D721Med (cell line): ENCODE measurements at regions not wholly inside any gene's neighbourhood (a gene's known extent, or its start where the extent isn't known, plus 50 kb on each side); places are given as distances from the start of the nearest gene placed in this dataset.

ENCODE experiments used
- DNase-seq: peaks from one replicate; pipeline ENCODE4 v3.0.0; 2011; ENCODE audit warnings: low spot score; ENCODE audit not compliant: insufficient read length
- FAIRE-seq: peaks from 2 replicates; lab custom pipeline; 2011; peaks lifted over from hg19 to GRCh38; lab: Jason Lieb, UNC
- TF ChIP-seq, protein P1 (sequence below): IDR thresholded peaks from 2 replicates; pipeline ENCODE4 v1.5.1; 2012; ENCODE audit warnings: mild to moderate bottlenecking, control low read depth; ENCODE audit not compliant: insufficient read depth; ENCODE audit errors: missing control alignments

DNA sequence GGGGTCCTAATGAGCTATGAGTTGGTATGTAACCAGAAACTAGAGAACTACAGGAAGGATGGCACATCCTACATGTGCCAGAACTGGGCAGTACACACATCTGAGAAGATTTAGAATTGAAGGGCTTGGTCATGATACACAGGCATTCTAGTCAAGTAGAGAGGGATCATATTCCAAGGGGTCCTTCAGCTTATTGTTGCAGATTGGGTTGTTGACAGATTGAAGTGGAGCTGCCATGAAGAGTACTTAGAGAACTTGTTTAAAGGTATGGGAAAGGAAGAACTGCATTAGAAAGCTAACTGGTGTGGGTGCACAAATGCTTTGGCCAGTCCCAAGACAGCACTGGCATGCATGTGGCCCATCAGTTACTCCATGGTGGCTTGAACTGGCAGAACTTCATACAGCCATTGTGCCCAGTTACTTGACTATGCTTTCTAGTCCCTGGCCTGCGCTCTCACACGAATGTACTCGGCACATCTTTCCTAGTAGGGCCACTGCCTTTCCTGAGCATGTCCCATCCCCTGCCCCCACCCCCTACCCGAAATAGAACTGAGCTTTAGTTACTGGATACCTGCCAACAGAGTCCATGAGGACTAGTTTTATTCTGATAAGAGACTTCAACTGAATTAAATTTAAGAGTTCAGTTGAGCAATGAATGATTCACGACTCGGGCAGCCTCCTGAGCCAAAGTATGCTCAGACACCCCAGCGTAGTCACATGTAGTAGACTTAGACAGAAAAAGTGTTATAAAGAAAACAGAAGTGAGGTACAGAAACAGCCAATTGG lies 64.0 kb downstream of the CCNG2 start:
- FAIRE-seq (no peak), DNase-seq (no peak)
- TF ChIP-seq, protein P1, sequence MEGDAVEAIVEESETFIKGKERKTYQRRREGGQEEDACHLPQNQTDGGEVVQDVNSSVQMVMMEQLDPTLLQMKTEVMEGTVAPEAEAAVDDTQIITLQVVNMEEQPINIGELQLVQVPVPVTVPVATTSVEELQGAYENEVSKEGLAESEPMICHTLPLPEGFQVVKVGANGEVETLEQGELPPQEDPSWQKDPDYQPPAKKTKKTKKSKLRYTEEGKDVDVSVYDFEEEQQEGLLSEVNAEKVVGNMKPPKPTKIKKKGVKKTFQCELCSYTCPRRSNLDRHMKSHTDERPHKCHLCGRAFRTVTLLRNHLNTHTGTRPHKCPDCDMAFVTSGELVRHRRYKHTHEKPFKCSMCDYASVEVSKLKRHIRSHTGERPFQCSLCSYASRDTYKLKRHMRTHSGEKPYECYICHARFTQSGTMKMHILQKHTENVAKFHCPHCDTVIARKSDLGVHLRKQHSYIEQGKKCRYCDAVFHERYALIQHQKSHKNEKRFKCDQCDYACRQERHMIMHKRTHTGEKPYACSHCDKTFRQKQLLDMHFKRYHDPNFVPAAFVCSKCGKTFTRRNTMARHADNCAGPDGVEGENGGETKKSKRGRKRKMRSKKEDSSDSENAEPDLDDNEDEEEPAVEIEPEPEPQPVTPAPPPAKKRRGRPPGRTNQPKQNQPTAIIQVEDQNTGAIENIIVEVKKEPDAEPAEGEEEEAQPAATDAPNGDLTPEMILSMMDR, result no peak

DNA sequence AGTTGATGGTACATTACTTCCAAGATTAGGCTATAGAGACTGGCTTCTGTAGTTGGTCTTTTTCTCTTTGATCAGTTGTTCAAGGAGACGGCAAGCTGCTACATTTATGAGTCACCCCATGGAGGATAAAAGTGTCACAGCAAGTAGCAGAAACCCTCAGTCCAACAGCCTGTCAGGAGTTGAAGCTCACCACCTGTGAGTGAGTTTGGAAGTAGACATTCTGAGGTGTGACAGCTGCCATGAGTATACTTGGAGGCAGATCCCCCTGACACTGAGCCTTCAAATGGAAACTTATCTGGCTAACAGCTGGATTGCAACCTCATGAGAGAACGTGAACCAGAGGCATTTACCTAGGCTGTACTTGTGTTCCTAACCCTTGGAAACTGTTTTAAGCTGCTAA lies 68.0 kb downstream of the CCNG2 start:
- FAIRE-seq (no peak), DNase-seq (no peak)
- TF ChIP-seq, protein P1, result no peak

DNA sequence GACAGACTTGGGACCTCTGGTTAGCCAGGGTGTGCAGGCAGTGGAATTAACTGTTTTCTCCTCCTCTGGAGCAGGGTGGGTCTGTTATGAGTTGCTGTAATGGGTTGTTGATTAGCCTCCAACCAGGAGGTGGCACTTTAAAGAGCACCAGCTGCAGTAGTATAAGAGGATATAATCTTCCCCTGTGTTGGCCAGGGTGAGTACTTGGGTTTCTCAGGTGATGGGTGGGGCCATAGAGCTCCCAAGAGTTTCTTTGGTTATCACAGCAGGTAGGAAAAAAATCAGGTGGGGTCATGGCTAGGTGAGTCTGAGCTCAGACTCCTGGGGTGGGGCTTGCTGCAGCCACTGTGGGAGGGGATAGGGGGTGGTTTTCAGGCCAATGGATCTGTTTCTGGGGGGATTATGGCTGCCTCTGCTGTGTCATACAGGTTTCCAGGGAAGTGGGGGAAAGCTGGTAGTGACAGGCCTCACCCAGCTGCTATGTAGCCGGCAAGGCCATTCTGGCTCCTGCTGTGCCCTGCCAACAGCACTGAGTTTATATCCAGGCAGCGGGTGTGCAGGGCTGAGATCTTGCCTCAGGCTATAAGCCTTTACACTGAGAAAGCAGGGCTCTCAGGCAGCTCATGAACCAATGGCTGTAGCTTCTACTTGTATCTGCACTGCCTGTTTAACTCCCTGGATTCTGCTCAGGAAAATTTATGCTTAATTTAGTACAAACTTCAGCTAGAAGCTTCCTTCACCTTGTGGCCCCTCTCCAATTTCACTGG lies 70.1 kb downstream of the CCNG2 start:
- FAIRE-seq (no peak), DNase-seq (no peak)
- TF ChIP-seq, protein P1, result no peak

DNA sequence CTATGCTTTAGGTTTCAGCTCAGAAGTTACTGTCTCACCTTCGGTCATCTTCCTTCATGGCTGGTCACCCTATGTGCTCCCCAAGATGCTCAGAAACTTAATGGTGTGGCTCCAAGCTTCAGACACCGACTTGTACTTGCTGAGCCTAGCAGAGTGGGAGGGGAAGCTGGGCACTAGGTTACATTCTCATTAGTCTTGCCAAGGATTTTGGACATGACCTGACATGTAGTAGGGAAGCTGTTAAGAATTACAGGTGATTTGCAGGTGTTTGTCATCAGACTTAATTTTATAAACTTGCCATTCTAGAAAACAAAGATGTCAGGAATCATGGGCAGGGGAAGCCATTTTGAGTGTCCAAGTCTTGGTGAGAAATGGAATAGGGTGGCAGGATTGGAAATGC lies 72.4 kb downstream of the CCNG2 start:
- TF ChIP-seq, protein P1, result no peak
- DNase-seq (no peak), FAIRE-seq (no peak)

DNA sequence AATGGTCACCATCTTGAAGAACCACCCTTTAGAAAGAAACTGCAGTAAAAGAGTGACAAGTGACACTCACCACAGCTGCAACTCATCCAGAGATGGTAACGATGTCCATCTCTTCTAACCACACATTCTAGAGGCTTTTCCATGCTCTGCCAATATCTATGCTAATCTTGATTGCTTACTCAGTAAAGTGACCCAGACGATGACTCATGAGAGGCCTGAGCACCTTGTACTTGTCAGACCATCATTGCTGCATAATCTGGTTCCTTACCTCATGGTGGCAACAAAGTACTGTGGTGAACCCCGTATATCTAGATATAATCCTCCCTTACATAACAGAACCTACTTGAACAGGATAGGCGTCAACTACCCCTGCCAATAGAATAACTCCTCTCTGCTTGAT lies 75.6 kb downstream of the CCNG2 start:
- DNase-seq, result no peak
- TF ChIP-seq, protein P1, result no peak
- no peak for FAIRE-seq

DNA sequence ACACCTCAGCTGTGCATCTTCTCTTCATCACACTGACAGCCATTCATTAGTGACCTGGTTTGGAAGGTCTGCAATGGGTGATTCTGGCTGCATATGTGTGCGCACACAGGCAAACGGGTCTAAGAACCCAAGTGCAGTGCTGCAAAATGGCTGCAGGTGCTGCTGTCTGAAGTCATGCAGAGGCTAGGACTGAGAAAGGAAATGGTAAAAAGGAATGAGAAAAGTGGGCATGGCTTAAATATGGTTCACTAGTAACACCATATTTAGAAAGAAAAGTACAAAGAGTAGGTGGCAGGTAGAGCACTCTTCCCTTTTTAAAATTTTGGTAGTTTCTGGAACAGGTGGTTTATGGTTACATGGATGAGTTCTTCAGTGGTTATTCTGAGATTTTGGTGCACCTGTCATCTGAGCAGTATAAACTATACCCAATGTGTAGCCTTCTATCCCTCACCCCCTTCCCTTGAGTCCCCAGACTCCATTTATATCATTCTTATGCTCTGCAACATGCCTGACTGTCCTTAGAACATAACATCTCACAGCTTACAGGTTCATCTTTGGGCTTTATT lies 78.4 kb downstream of the CCNG2 start:
- TF ChIP-seq, protein P1, result no peak
- FAIRE-seq (no peak), DNase-seq (no peak)
